SU-DHL-6 (cell line): ENCODE measurements at regions not wholly inside any gene's neighbourhood (a gene's known extent, or its start where the extent isn't known, plus 50 kb on each side); places are given as distances from the start of the nearest gene placed in this dataset.

ENCODE experiments used
- H2AFZ ChIP-seq: fragments of 200-600 bp; sonication (generic); 2 replicates; pipeline ENCODE4 v1.6.1; 2014; ENCODE audit warnings: low read depth, mild to moderate bottlenecking, moderate library complexity, mixed read lengths, antibody characterized with exemption, low read length; ENCODE audit not compliant: severe bottlenecking
- H3F3A ChIP-seq: fragments of 200-600 bp; shearing (Covaris generic); 2 replicates; pipeline ENCODE4 v1.6.0; 2016; ENCODE audit warnings: antibody characterized with exemption, mild to moderate bottlenecking; ENCODE audit not compliant: insufficient read depth
- H3K27ac ChIP-seq: fragments of 200-600 bp; sonication (generic); 2 replicates; pipeline ENCODE4 v1.5.1; 2016; ENCODE audit warnings: low read depth, mild to moderate bottlenecking, low read length, moderate library complexity, mixed read lengths
- H3K27me3 ChIP-seq: fragments of 200-600 bp; sonication (generic), shearing (Covaris generic); 2 replicates; pipeline ENCODE4 v1.6.0; 2014; ENCODE audit warnings: mild to moderate bottlenecking, low read length
- H3K36me3 ChIP-seq: fragments of 200-600 bp; sonication (generic); 2 replicates; pipeline ENCODE4 v1.6.1; 2014; ENCODE audit warnings: mild to moderate bottlenecking, low read length, mixed read lengths
- H3K4me2 ChIP-seq: fragments of 300-600, 200-600 bp; shearing (Covaris generic), sonication (generic); 2 replicates; pipeline ENCODE4 v1.6.0; 2014; ENCODE audit warnings: low read length, low read depth, mild to moderate bottlenecking; ENCODE audit not compliant: poor library complexity, severe bottlenecking
- H3K4me3 ChIP-seq: fragments of 200-600 bp; sonication (generic); 2 replicates; pipeline ENCODE4 v1.5.1; 2014; ENCODE audit warnings: antibody characterized with exemption, low read length, mild to moderate bottlenecking, mixed read lengths; ENCODE audit not compliant: insufficient read depth, poor library complexity, severe bottlenecking
- H3K79me2 ChIP-seq: fragments of 200-600 bp; sonication (generic); 2 replicates; pipeline ENCODE4 v1.6.1; 2014; ENCODE audit warnings: mild to moderate bottlenecking, low read length, moderate library complexity; ENCODE audit not compliant: insufficient read depth
- H3K9ac ChIP-seq: fragments of 200-600 bp; sonication (generic); 2 replicates; pipeline ENCODE4 v1.7.0; 2014; ENCODE audit warnings: mild to moderate bottlenecking, low read length
- H3K9me2 ChIP-seq: fragments of 200-600 bp; sonication (generic); replicated peaks from 2 replicates; pipeline ENCODE4 v1.6.1; 2014; ENCODE audit warnings: low read length; ENCODE audit not compliant: insufficient read depth
- H3K9me3 ChIP-seq: fragments of 200-600 bp; sonication (generic); 2 replicates; pipeline ENCODE4 v1.6.1; 2014; ENCODE audit warnings: low read length, mixed read lengths; ENCODE audit not compliant: insufficient read depth
- H4K20me1 ChIP-seq: fragments of 200-600 bp; sonication (generic); 2 replicates; pipeline ENCODE4 v1.6.1; 2014; ENCODE audit warnings: low read depth, mild to moderate bottlenecking, antibody characterized with exemption, low read length, moderate library complexity, mixed read lengths
- EZH2phosphoT487 ChIP-seq: fragments of 200-600 bp; sonication (generic), shearing (Covaris generic); conservative IDR thresholded peaks from 2 replicates; pipeline ENCODE4 v1.6.1; 2018; ENCODE audit warnings: mild to moderate bottlenecking, antibody characterized with exemption, low read length, moderate library complexity, mixed read lengths
- TF ChIP-seq, protein P1 (sequence below): fragments of 200-600 bp; sonication (generic); IDR thresholded peaks from one replicate; pipeline ENCODE4 v1.5.1; 2017; ENCODE audit warnings: antibody characterized with exemption, mild to moderate bottlenecking, low read length, moderate library complexity; ENCODE audit not compliant: insufficient read depth, poor library complexity, severe bottlenecking

DNA sequence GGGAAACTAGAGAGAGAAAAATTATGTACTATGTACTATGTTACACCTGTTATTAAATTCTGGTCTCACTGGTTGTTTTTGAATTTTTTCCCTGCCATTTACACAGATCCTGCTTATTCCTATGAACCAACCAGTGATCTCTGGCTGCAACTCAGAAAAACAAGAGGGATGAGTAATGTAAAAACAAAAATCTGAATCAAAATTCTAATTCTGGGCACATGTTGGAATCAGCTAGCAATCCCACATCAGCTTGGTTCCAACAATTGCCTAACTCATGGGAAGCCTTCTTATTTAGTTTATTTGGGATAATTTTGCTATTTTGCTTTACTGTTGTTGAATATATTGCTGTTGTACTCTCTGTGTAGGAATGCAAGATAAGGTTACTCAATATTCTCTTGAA lies 78.3 kb downstream of the PLK2 start:
- no peaks in the 10 kb centered on the region for H3F3A ChIP-seq
- H3K27ac ChIP-seq = no peak overlapping the region
- no peaks in the 10 kb centered on the region for H3K9me2 ChIP-seq
- H3K9me3 ChIP-seq = peaks cover 15% of the 10 kb centered on the region; the same call in 1 of the 2 replicates
- no peak overlapping the region for H3K4me2 ChIP-seq
- no peaks in the 10 kb centered on the region for H3K36me3 ChIP-seq
- no peaks in the 10 kb centered on the region for H4K20me1 ChIP-seq
- H3K9ac ChIP-seq = no peak overlapping the region
- TF ChIP-seq, protein P1, sequence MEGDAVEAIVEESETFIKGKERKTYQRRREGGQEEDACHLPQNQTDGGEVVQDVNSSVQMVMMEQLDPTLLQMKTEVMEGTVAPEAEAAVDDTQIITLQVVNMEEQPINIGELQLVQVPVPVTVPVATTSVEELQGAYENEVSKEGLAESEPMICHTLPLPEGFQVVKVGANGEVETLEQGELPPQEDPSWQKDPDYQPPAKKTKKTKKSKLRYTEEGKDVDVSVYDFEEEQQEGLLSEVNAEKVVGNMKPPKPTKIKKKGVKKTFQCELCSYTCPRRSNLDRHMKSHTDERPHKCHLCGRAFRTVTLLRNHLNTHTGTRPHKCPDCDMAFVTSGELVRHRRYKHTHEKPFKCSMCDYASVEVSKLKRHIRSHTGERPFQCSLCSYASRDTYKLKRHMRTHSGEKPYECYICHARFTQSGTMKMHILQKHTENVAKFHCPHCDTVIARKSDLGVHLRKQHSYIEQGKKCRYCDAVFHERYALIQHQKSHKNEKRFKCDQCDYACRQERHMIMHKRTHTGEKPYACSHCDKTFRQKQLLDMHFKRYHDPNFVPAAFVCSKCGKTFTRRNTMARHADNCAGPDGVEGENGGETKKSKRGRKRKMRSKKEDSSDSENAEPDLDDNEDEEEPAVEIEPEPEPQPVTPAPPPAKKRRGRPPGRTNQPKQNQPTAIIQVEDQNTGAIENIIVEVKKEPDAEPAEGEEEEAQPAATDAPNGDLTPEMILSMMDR = no peak
- TF ChIP-seq EZH2phosphoT487 = no peak
- no peak overlapping the region for H3K4me3 ChIP-seq
- H3K27me3 ChIP-seq = no peaks in the 10 kb centered on the region
- H3K79me2 ChIP-seq = no peaks in the 10 kb centered on the region
- H2AFZ ChIP-seq = no peak overlapping the region

DNA sequence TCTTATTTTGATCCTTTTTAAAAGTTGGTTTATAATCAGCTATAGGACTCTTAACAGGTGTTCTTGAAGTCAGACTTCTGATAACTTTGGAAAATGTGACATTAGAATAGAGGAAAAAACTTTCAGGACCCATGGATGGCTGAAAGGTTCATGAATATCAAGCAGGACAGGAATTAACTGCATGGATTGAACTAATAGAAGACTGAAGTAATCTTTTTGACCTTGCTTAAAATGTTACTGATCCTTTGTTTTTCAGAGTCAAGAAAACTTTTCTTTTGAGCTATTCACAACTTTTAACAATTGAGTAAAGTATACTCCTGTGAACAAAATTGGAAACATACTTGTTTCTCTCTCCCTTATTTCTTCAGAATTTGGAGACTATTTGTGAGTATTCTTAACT lies 79.2 kb downstream of the PLK2 start:
- no peak overlapping the region for H3K4me3 ChIP-seq

DNA sequence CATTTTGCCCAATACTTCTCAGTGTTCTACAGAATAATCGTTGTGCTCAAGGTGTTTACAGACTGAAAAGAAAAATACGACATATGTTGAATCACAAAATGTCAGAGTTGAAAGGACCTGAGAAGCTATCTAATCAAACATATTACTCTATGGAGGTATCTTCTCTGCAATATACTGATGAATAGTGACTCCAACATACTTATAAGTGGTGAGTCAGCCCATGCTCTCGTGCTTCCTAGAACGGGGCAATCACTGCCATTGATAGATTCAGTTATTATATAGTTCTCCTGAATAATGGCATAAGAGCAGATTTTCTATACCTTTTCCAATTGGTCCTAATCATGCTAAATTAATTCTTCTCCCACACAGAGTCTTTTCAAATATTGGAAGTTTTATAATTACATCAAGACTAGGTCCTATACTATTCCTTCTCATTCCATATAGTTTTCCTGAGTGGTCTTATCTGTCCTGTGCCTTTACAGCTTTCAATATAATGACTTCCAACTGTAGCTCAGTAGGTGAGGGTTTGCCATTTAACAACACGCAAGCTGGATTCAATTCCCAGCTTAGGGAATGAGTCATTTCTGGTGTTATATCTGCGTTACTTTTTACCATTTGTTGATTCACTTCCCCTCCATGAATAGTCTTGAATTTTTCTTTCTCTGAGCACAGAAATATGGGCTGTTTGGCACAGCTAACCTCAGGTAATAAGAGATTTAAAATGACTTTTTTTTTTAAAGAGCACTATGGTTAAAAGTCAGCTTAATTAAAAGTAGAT lies 81.1 kb downstream of the PLK2 start:
- H3K9ac ChIP-seq = no peak overlapping the region
- H3F3A ChIP-seq = no peaks in the 10 kb centered on the region
- no peaks in the 10 kb centered on the region for H3K36me3 ChIP-seq
- no peak overlapping the region for H3K27ac ChIP-seq
- no peaks in the 10 kb centered on the region for H3K27me3 ChIP-seq
- H3K4me2 ChIP-seq = no peak overlapping the region
- no peaks in the 10 kb centered on the region for H3K9me2 ChIP-seq
- H3K9me3 ChIP-seq = peaks cover 15% of the 10 kb centered on the region; the same call in 1 of the 2 replicates
- no peak overlapping the region for H2AFZ ChIP-seq
- H4K20me1 ChIP-seq = no peaks in the 10 kb centered on the region
- TF ChIP-seq EZH2phosphoT487 = no peak
- TF ChIP-seq, protein P1 = no peak
- no peaks in the 10 kb centered on the region for H3K79me2 ChIP-seq
- H3K4me3 ChIP-seq = no peak overlapping the region

More for the DNA sequence above, 79.2 kb downstream of the PLK2 start:
- Histone ChIP-seq H3K27ac (no peak overlapping the region), H4K20me1 (no peaks in the 10 kb centered on the region), H3K9me3 (peaks cover 15% of the 10 kb centered on the region; the same call in 1 of the 2 replicates), H3K9ac (no peak overlapping the region), H3F3A (no peaks in the 10 kb centered on the region), H3K4me2 (no peak overlapping the region), H3K36me3 (no peaks in the 10 kb centered on the region), H3K79me2 (no peaks in the 10 kb centered on the region), H3K27me3 (no peaks in the 10 kb centered on the region), H3K9me2 (no peaks in the 10 kb centered on the region), H2AFZ (no peak overlapping the region)
- TF ChIP-seq, protein P1 = no peak
- TF ChIP-seq EZH2phosphoT487 = no peak
